SU-DHL-6 (cell line): ENCODE measurements at regions not wholly inside any gene's neighbourhood (a gene's known extent, or its start where the extent isn't known, plus 50 kb on each side); places are given as distances from the start of the nearest gene placed in this dataset.

Experiments
- CTCF ChIP-seq: fragments of 200-600 bp; sonication (generic); IDR thresholded peaks from one replicate; pipeline ENCODE4 v1.5.1; 2017; ENCODE audit warnings: antibody characterized with exemption, mild to moderate bottlenecking, low read length, moderate library complexity; ENCODE audit not compliant: insufficient read depth, poor library complexity, severe bottlenecking
- EZH2phosphoT487 ChIP-seq: fragments of 200-600 bp; sonication (generic), shearing (Covaris generic); conservative IDR thresholded peaks from 2 replicates; pipeline ENCODE4 v1.6.1; 2018; ENCODE audit warnings: mild to moderate bottlenecking, antibody characterized with exemption, low read length, moderate library complexity, mixed read lengths

- no peak for TF ChIP-seq CTCF
- TF ChIP-seq EZH2phosphoT487 = no peak
Observed at GRCh38 chr1:82392946-82393345, 592.2 kb downstream of the ADGRL2 start.
